Activated CD4-positive, alpha-beta T cell treated with anti-CD3 and anti-CD28 coated beads, Interleukin-2, amount 10 ng/mL, durations not matched to agents 24 days and 14 days (primary cell): ENCODE measurements at regions not wholly inside any gene's neighbourhood (a gene's known extent, or its start where the extent isn't known, plus 50 kb on each side); places are given as distances from the start of the nearest gene placed in this dataset.

ENCODE experiments used
- DNase-seq: peaks from one replicate; pipeline ENCODE4 v3.0.0; 2022
- H3K27ac Mint-ChIP-seq: one replicate; pipeline ENCODE4 v1.8.0; 2022; ENCODE audit warnings: mild to moderate bottlenecking, mixed read lengths
- H3K27me3 Mint-ChIP-seq: one replicate; pipeline ENCODE4 v1.8.0; 2022; ENCODE audit warnings: mixed read lengths
- H3K36me3 Mint-ChIP-seq: one replicate; pipeline ENCODE4 v1.8.0; 2022; ENCODE audit warnings: low read depth, mild to moderate bottlenecking, mixed read lengths
- H3K4me1 Mint-ChIP-seq: one replicate; pipeline ENCODE4 v1.8.0; 2021; ENCODE audit warnings: mixed read lengths
- H3K4me3 Mint-ChIP-seq: one replicate; pipeline ENCODE4 v1.8.0; 2022; ENCODE audit warnings: mild to moderate bottlenecking, moderate library complexity, mixed read lengths
- H3K9me3 Mint-ChIP-seq: one replicate; pipeline ENCODE4 v1.8.0; 2021; ENCODE audit warnings: mixed read lengths
- intact Hi-C: fragments of 100-400 bp; cut with micrococcal nuclease; formaldehyde crosslinking; loops from one replicate; pipeline ENCODE4 v1.15.1; 2023

GRCh38 chr6:139877828-139878405 lies 503.5 kb upstream of the CITED2 start:
- H3K27me3 Mint-ChIP-seq: peaks cover 5% of the 10 kb centered on the region
- peaks cover 4% of the 10 kb centered on the region for H3K4me1 Mint-ChIP-seq
- DNase-seq: no peak
- intact Hi-C loops: no loop called here
- no peak overlapping the region for H3K4me3 Mint-ChIP-seq
- H3K27ac Mint-ChIP-seq: no peak overlapping the region
- no peaks in the 10 kb centered on the region for H3K9me3 Mint-ChIP-seq
- H3K36me3 Mint-ChIP-seq: no peaks in the 10 kb centered on the region

GRCh38 chr6:139872665-139873064 lies 498.2 kb upstream of the CITED2 start:
- H3K27me3 Mint-ChIP-seq: peaks cover 6% of the 10 kb centered on the region
- no peak overlapping the region for H3K4me3 Mint-ChIP-seq
- no peak for DNase-seq
- H3K4me1 Mint-ChIP-seq: no peaks in the 10 kb centered on the region
- intact Hi-C loops: no loop called here
- no peak overlapping the region for H3K27ac Mint-ChIP-seq
- no peaks in the 10 kb centered on the region for H3K9me3 Mint-ChIP-seq
- H3K36me3 Mint-ChIP-seq: no peaks in the 10 kb centered on the region

- no peak for DNase-seq
- peaks cover 6% of the 10 kb centered on the region for H3K27me3 Mint-ChIP-seq
- no peak overlapping the region for H3K4me3 Mint-ChIP-seq
- no peaks in the 10 kb centered on the region for H3K9me3 Mint-ChIP-seq
- H3K4me1 Mint-ChIP-seq: no peaks in the 10 kb centered on the region
- no peaks in the 10 kb centered on the region for H3K36me3 Mint-ChIP-seq
- no peak overlapping the region for H3K27ac Mint-ChIP-seq
- intact Hi-C loops: no loop called here
Measured at GRCh38 chr6:139871803-139872510, 497.5 kb upstream of the CITED2 start.

GRCh38 chr6:139871165-139871710 lies 496.8 kb upstream of the CITED2 start:
- no peak for DNase-seq
- Mint-ChIP-seq H3K4me3 (no peak overlapping the region), H3K27me3 (peaks cover 6% of the 10 kb centered on the region), H3K9me3 (no peaks in the 10 kb centered on the region), H3K36me3 (no peaks in the 10 kb centered on the region), H3K27ac (no peak overlapping the region), H3K4me1 (no peaks in the 10 kb centered on the region)
- intact Hi-C loops: no loop called here

GRCh38 chr6:139868576-139868975 lies 494.1 kb upstream of the CITED2 start:
- Mint-ChIP-seq H3K36me3 (no peaks in the 10 kb centered on the region), H3K27me3 (peaks cover 3% of the 10 kb centered on the region), H3K9me3 (no peaks in the 10 kb centered on the region)

GRCh38 chr6:139863964-139864363 lies 489.5 kb upstream of the CITED2 start:
- Mint-ChIP-seq H3K4me1 (no peaks in the 10 kb centered on the region), H3K9me3 (peaks cover 9% of the 10 kb centered on the region), H3K36me3 (no peaks in the 10 kb centered on the region), H3K27ac (no peak overlapping the region), H3K4me3 (no peak overlapping the region), H3K27me3 (peaks cover 2% of the 10 kb centered on the region)
- DNase-seq: no peak
- intact Hi-C loops: no loop called here

More at GRCh38 chr6:139868576-139868975, 494.1 kb upstream of the CITED2 start:
- intact Hi-C loops: no loop called here
- DNase-seq: no peak
- Mint-ChIP-seq H3K27ac (no peak overlapping the region), H3K4me1 (no peaks in the 10 kb centered on the region), H3K4me3 (no peak overlapping the region)

- H3K4me3 Mint-ChIP-seq: no peak overlapping the region
- no peak overlapping the region for H3K27ac Mint-ChIP-seq
- no peaks in the 10 kb centered on the region for H3K4me1 Mint-ChIP-seq
- H3K9me3 Mint-ChIP-seq: peaks cover 9% of the 10 kb centered on the region
- intact Hi-C loops: no loop called here
- no peak for DNase-seq
- peaks cover 3% of the 10 kb centered on the region for H3K27me3 Mint-ChIP-seq
- H3K36me3 Mint-ChIP-seq: no peaks in the 10 kb centered on the region
Measured at GRCh38 chr6:139863346-139863745, 488.9 kb upstream of the CITED2 start.

- no peak overlapping the region for H3K4me3 Mint-ChIP-seq
- H3K36me3 Mint-ChIP-seq: no peaks in the 10 kb centered on the region
- no peak overlapping the region for H3K27ac Mint-ChIP-seq
- peaks cover 9% of the 10 kb centered on the region for H3K9me3 Mint-ChIP-seq
- H3K27me3 Mint-ChIP-seq: peaks cover 5% of the 10 kb centered on the region
- DNase-seq: no peak
- intact Hi-C loops: no loop called here
- H3K4me1 Mint-ChIP-seq: no peaks in the 10 kb centered on the region
Measured at GRCh38 chr6:139862311-139862710, 487.9 kb upstream of the CITED2 start.

- Mint-ChIP-seq H3K27me3 (peaks cover 9% of the 10 kb centered on the region), H3K27ac (no peak overlapping the region), H3K9me3 (peaks cover 9% of the 10 kb centered on the region), H3K4me3 (no peak overlapping the region), H3K36me3 (no peaks in the 10 kb centered on the region), H3K4me1 (no peaks in the 10 kb centered on the region)
- DNase-seq: no peak
- intact Hi-C loops: no loop called here
Measured at GRCh38 chr6:139860203-139860602, 485.8 kb upstream of the CITED2 start.

- Mint-ChIP-seq H3K36me3 (no peaks in the 10 kb centered on the region), H3K27me3 (peaks cover 13% of the 10 kb centered on the region), H3K4me3 (no peak overlapping the region), H3K27ac (no peak overlapping the region), H3K4me1 (no peaks in the 10 kb centered on the region), H3K9me3 (peaks cover 8% of the 10 kb centered on the region)
- DNase-seq: no peak
- intact Hi-C loops: no loop called here
Measured at GRCh38 chr6:139858429-139858828, 484.0 kb upstream of the CITED2 start.

GRCh38 chr6:139857143-139857542 lies 482.7 kb upstream of the CITED2 start:
- no peaks in the 10 kb centered on the region for H3K36me3 Mint-ChIP-seq
- H3K27ac Mint-ChIP-seq: no peak overlapping the region
- no peak for DNase-seq
- H3K4me3 Mint-ChIP-seq: no peak overlapping the region
- no peaks in the 10 kb centered on the region for H3K4me1 Mint-ChIP-seq
- H3K27me3 Mint-ChIP-seq: peaks cover 13% of the 10 kb centered on the region
- peaks cover 5% of the 10 kb centered on the region for H3K9me3 Mint-ChIP-seq
- intact Hi-C loops: no loop called here

- no peak for DNase-seq
- intact Hi-C loops: no loop called here
- no peaks in the 10 kb centered on the region for H3K4me1 Mint-ChIP-seq
- peaks cover 5% of the 10 kb centered on the region for H3K9me3 Mint-ChIP-seq
- no peak overlapping the region for H3K27ac Mint-ChIP-seq
- no peaks in the 10 kb centered on the region for H3K36me3 Mint-ChIP-seq
- no peak overlapping the region for H3K4me3 Mint-ChIP-seq
- peaks cover 13% of the 10 kb centered on the region for H3K27me3 Mint-ChIP-seq
Measured at GRCh38 chr6:139856562-139856961, 482.1 kb upstream of the CITED2 start.

GRCh38 chr6:139855671-139856311 lies 481.3 kb upstream of the CITED2 start:
- Mint-ChIP-seq H3K27me3 (peaks cover 13% of the 10 kb centered on the region), H3K4me3 (no peak overlapping the region), H3K36me3 (no peaks in the 10 kb centered on the region), H3K4me1 (no peaks in the 10 kb centered on the region), H3K9me3 (peaks cover 5% of the 10 kb centered on the region), H3K27ac (no peak overlapping the region)
- no peak for DNase-seq
- intact Hi-C loops: no loop called here

GRCh38 chr6:139853302-139853992 lies 479.0 kb upstream of the CITED2 start:
- DNase-seq: no peak
- Mint-ChIP-seq H3K36me3 (no peaks in the 10 kb centered on the region), H3K9me3 (no peaks in the 10 kb centered on the region), H3K4me1 (no peaks in the 10 kb centered on the region), H3K27ac (no peak overlapping the region), H3K27me3 (peaks cover 11% of the 10 kb centered on the region), H3K4me3 (no peak overlapping the region)
- intact Hi-C loops: no loop called here
